ENCODE measurements at regions not wholly inside any gene's neighbourhood (a gene's known extent, or its start where the extent isn't known, plus 50 kb on each side); places are given as distances from the start of the nearest gene placed in this dataset.

DNA sequence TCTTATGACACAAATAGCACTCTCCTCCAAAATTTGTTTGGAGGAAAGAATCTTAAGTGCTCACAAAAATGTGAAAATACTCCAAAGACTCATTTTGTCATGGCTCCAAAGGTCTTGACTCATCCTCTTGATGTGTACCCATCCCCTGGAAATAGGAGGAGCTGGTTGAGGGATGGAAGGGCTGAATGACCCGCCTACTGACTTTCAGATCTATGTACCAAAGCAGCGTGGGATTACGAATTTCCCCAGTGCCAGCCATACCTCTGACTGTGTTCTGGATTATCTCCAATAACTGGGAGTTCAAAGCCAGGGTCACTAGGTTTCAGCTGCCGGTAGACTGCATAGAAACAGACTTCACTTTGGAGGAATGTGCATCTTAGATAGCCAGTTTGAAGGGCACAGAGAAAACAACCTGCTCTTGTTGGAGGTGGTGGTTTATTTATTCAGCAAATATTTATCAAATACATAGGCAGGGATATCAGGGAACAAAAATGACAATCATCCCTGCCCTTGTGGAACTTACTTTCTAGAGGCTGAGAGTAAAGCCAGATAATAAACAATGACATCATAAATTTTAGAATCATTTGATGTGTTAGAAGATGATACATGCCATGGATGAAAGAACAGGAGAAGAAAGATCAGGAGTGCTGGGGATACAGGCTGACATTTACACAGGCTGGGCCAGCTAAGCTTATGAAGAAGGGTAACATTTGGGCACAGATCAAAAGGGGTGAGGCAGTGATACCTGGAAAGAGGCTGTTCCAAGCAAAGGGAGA, 246.6 kb downstream of the TBXT start:
- Histone ChIP-seq H3K27me3 (no peaks in the 10 kb centered on the region), H3K9me3 (no peaks in the 10 kb centered on the region)
- WGBS, result 80% methylated on average over 4 of the region's 4 CpGs

GRCh38 chr6:165917576-165917975, 250.1 kb downstream of the TBXT start:
- DNase-seq (ENCODE audit: low spot score in 2 of 2), result no peak
- H3K36me3 ChIP-seq, result no peaks in the 10 kb centered on the region
- no peak overlapping the region for H3K27ac ChIP-seq
- 92% methylated on average over 14 of the region's 14 CpGs for WGBS
- H3K27me3 ChIP-seq, result no peaks in the 10 kb centered on the region
- no peaks in the 10 kb centered on the region for H3K9me3 ChIP-seq
- TF ChIP-seq CTCF (IDR thresholded peaks at IDR 0.05) (no peak), POLR2A (IDR thresholded peaks at IDR 0.05) (no peak), POLR2AphosphoS5 (IDR thresholded peaks at IDR 0.05) (no peak), EP300 (IDR thresholded peaks at IDR 0.05) (no peak)
- no peak overlapping the region for H3K4me3 ChIP-seq
- no peaks in the 10 kb centered on the region for H3K4me1 ChIP-seq

More for the DNA sequence above, 246.6 kb downstream of the TBXT start:
- no peak overlapping the region for H3K4me3 ChIP-seq
- H3K4me1 ChIP-seq, result no peaks in the 10 kb centered on the region
- no peak overlapping the region for H3K27ac ChIP-seq
- no peaks in the 10 kb centered on the region for H3K36me3 ChIP-seq
- DNase-seq (ENCODE audit: low spot score in 2 of 2), result no peak
- TF ChIP-seq CTCF (IDR thresholded peaks at IDR 0.05) (no peak), EP300 (IDR thresholded peaks at IDR 0.05) (no peak), POLR2AphosphoS5 (IDR thresholded peaks at IDR 0.05) (no peak), POLR2A (IDR thresholded peaks at IDR 0.05) (no peak)

- 84% methylated on average over 10 of the region's 10 CpGs for WGBS
- TF ChIP-seq POLR2AphosphoS5 (IDR thresholded peaks at IDR 0.05) (no peak), POLR2A (IDR thresholded peaks at IDR 0.05) (no peak), CTCF (IDR thresholded peaks at IDR 0.05) (no peak), EP300 (IDR thresholded peaks at IDR 0.05) (no peak)
- Histone ChIP-seq H3K4me3 (no peak overlapping the region), H3K27ac (no peak overlapping the region), H3K36me3 (no peaks in the 10 kb centered on the region), H3K4me1 (no peaks in the 10 kb centered on the region), H3K9me3 (no peaks in the 10 kb centered on the region), H3K27me3 (no peaks in the 10 kb centered on the region)
- DNase-seq (ENCODE audit: low spot score in 2 of 2), result no peak
Measured at GRCh38 chr6:165915022-165915770, 252.2 kb upstream of the PDE10A start.

DNA sequence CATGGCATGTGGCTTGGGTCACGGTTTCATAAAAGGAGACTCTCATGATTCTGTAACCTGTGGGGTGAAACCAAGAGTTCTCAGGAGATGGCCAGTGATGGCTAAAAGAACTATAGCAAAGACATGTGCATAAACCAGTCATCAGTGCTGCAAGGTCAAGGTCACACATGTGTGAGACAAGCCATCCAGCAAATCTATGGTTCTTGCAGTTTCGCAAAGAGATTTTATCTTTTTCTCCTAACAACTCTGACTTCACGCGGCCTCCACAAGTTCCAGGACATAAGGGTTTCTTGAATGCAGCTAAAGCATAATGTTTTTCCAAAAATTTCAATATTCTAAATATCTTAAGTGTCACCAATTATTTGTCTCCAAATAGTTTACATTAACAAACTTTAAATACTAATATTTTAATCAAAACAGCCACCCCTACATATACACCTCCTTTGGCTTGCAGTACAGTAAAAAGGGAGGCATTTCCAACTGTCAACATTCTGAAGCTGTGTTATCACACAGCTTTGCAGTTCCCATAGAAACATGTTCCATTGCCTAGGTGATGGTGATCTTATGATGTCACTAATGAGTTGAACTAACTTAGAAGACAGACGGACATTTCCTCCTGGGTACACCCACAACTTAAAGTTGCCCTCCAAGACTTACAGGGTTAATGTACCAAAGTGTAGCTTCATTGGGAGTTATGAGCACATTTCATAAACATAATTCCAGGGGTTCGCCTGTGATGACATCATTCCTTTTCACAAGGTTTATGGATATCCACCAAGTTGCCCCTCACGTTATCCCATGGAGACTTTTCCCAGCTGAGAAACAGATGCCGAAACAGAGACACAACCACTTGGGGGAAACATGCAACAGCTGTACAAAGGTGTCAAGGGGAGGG, 250.9 kb upstream of the PDE10A start:
- TF ChIP-seq CTCF (IDR thresholded peaks at IDR 0.05) (no peak), EP300 (IDR thresholded peaks at IDR 0.05) (no peak), POLR2A (IDR thresholded peaks at IDR 0.05) (no peak), POLR2AphosphoS5 (IDR thresholded peaks at IDR 0.05) (no peak)
- Histone ChIP-seq H3K4me3 (no peak overlapping the region), H3K27ac (no peak overlapping the region), H3K36me3 (no peaks in the 10 kb centered on the region), H3K4me1 (no peaks in the 10 kb centered on the region), H3K9me3 (no peaks in the 10 kb centered on the region), H3K27me3 (no peaks in the 10 kb centered on the region)
- WGBS, result 79% methylated on average over 8 of the region's 8 CpGs
- no peak for DNase-seq (ENCODE audit: low spot score in 2 of 2)
